Effector memory CD4-positive, alpha-beta T cell (primary cell): ENCODE measurements at regions not wholly inside any gene's neighbourhood (a gene's known extent, or its start where the extent isn't known, plus 50 kb on each side); places are given as distances from the start of the nearest gene placed in this dataset.

Source experiments
- DNase-seq, 3 donors: peaks; one replicate each; pipeline ENCODE4 v3.0.0-alpha.2; 2020
- H3K27ac ChIP-seq: 2 replicates; pipeline ENCODE4 v1.7.0; 2013; ENCODE audit warnings: mild to moderate bottlenecking, low read length, moderate library complexity; ENCODE audit not compliant: insufficient read depth, poor library complexity, severe bottlenecking
- H3K27me3 ChIP-seq: replicated peaks from 2 replicates; pipeline ENCODE4 v1.7.0; 2013; ENCODE audit warnings: mild to moderate bottlenecking, low read length; ENCODE audit not compliant: insufficient read depth, control insufficient read depth, poor library complexity, severe bottlenecking
- H3K36me3 ChIP-seq: 2 replicates; pipeline ENCODE4 v1.7.0; 2013; ENCODE audit warnings: mild to moderate bottlenecking, low read length, moderate library complexity; ENCODE audit not compliant: control insufficient read depth, insufficient read depth
- H3K4me1 ChIP-seq: 2 replicates; pipeline ENCODE4 v1.7.0; 2013; ENCODE audit warnings: low read length, mild to moderate bottlenecking; ENCODE audit not compliant: control insufficient read depth, insufficient read depth, poor library complexity, severe bottlenecking
- H3K4me3 ChIP-seq: 2 replicates; pipeline ENCODE4 v1.7.0; 2013; ENCODE audit warnings: low read length, low read depth, mild to moderate bottlenecking; ENCODE audit not compliant: insufficient read depth, poor library complexity, severe bottlenecking
- H3K9me3 ChIP-seq: 2 replicates; pipeline ENCODE4 v1.7.0; 2013; ENCODE audit warnings: mild to moderate bottlenecking, low read length, moderate library complexity; ENCODE audit not compliant: control insufficient read depth

DNA sequence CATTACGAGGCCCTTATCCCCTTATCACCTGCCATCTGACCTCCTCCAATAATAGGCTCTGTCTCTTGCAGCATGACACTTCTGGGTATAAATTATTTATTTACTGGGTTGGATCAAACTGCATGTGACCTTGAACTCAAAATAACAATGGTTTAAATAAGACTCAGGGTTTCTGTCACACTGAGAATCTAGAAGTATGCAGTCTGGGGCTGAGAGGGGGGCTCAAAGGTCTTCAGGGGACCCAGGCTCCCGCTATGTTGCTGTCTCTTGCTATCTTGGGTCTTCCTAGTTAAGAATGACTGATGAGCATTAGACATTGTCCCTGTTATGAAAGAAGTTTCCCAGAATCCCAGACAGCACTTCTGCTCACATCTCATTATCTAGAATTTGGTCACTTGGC lies 133.5 kb downstream of the URB2 start:
- no peaks in the 10 kb centered on the region for H3K36me3 ChIP-seq
- no peak for DNase-seq
- no peaks in the 10 kb centered on the region for H3K9me3 ChIP-seq
- peaks cover 2% of the 10 kb centered on the region for H3K27me3 ChIP-seq
- no peak overlapping the region for H3K4me3 ChIP-seq
- H3K27ac ChIP-seq: no peak overlapping the region
- no peaks in the 10 kb centered on the region for H3K4me1 ChIP-seq

DNA sequence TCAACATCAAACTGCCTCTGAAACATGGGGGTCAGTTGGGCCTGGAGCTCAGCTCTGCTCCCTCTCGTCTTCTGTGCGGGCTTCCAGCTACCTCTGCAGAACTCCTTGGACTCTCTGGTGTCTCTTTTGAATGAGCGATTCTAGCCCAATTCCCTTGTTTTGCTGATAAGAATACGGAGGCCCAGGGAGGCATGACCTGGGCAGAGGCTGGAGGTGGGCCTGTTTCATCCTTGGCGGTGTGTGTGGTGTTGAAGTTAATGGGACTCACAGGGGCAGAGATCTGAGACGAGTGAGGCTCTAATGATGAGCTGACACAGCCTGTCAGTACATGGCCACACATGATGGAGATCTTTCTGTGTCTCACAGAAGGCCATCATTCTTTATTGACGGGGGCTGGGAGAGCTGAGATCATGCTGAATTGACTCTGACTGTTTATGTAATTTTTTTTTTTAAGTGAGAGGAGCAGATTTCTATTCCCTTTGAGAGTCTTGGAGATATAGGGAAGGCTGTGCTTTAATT lies 134.5 kb downstream of the URB2 start:
- Histone ChIP-seq H3K36me3 (no peaks in the 10 kb centered on the region), H3K4me3 (no peak overlapping the region), H3K27ac (no peak overlapping the region), H3K4me1 (no peaks in the 10 kb centered on the region), H3K27me3 (peaks cover 2% of the 10 kb centered on the region), H3K9me3 (no peaks in the 10 kb centered on the region)
- DNase-seq: no peak

DNA sequence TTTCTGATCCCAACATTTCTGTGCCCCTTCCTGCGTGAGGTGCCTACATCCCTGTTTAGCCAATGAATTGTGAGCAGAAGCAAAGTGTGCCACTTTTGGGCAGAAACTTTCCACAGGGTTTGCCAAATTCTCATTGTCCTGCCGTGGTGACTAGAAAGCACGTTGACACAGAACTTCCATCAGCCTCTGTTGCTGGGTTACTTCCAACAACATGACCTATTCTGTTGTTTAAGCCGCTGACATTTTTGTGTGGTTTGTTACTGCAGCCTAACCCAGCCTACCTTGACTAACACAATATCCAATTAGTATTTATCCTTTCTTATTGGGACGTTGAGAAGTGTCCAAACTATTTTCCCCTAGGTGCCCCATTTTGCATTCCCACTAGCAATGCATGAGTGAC lies 136.8 kb downstream of the URB2 start:
- no peak for DNase-seq
- Histone ChIP-seq H3K4me1 (no peaks in the 10 kb centered on the region), H3K27me3 (peaks cover 2% of the 10 kb centered on the region), H3K36me3 (no peaks in the 10 kb centered on the region), H3K4me3 (no peak overlapping the region), H3K9me3 (no peaks in the 10 kb centered on the region), H3K27ac (no peak overlapping the region)

DNA sequence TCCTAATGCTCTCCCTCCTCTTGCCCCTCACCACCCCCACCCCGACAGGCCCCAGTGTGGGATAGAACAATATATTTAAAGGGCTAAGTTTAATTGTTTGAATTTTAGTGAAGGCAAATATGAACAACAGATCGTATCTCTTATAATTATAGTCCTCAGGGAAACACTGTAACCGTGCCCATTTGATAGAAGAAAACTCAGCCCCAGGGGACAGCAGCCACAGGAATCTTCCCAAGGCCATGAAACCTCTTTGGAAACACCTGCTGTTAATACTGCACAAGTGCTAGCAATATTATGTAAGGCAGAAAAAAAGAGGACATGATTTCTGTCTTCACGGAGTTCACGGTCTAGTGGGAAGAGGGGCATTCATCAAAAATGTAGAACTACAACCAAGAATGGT lies 142.2 kb downstream of the URB2 start:
- H3K36me3 ChIP-seq: no peaks in the 10 kb centered on the region
- H3K4me1 ChIP-seq: no peaks in the 10 kb centered on the region
- DNase-seq: no peak
- no peaks in the 10 kb centered on the region for H3K9me3 ChIP-seq
- H3K27ac ChIP-seq: no peak overlapping the region
- H3K27me3 ChIP-seq: no peaks in the 10 kb centered on the region
- H3K4me3 ChIP-seq: no peak overlapping the region

DNA sequence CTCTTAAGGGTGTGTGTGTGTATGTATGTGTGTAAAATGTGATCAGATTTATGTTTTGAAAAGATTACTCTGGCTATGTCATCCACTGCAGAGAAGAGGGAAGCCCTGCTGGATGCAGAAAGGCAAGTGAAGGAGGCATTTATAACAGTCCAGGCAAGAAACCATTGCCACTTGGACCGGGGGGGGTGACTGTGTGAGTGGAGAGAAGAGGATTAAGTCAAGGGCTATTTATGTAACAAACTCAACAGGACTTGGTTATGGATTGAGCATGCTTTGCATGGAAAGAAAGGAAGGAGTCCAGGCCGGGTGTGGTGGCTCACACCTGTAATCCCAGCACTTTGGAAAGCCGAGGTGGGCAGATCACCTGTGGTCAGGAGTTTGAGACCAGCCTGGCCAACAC lies 143.0 kb downstream of the URB2 start:
- no peaks in the 10 kb centered on the region for H3K36me3 ChIP-seq
- no peak for DNase-seq
- H3K27me3 ChIP-seq: no peaks in the 10 kb centered on the region
- H3K9me3 ChIP-seq: no peaks in the 10 kb centered on the region
- no peak overlapping the region for H3K4me3 ChIP-seq
- H3K4me1 ChIP-seq: no peaks in the 10 kb centered on the region
- no peak overlapping the region for H3K27ac ChIP-seq

DNA sequence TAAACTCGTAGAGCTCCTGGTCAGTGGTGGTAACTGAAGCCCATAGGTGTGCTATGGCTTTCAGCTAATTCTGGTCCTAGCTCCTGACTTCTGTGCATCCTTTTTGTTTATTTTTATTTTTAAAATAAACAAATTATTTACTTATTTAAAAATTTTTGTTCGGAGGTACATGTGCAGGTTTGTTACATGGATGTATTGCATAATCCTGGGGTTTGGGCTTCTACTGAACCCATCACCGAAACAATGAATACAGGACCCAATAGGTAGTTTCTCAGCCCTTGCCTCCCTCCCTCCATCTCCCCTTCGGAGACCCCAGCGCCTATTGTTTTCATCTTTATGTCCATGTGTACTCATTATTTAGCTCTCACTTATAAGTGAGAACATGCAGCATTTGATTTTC lies 143.8 kb downstream of the URB2 start:
- Histone ChIP-seq H3K4me1 (no peaks in the 10 kb centered on the region), H3K4me3 (no peak overlapping the region), H3K27me3 (no peaks in the 10 kb centered on the region), H3K36me3 (no peaks in the 10 kb centered on the region), H3K9me3 (no peaks in the 10 kb centered on the region), H3K27ac (no peak overlapping the region)
- no peak for DNase-seq

DNA sequence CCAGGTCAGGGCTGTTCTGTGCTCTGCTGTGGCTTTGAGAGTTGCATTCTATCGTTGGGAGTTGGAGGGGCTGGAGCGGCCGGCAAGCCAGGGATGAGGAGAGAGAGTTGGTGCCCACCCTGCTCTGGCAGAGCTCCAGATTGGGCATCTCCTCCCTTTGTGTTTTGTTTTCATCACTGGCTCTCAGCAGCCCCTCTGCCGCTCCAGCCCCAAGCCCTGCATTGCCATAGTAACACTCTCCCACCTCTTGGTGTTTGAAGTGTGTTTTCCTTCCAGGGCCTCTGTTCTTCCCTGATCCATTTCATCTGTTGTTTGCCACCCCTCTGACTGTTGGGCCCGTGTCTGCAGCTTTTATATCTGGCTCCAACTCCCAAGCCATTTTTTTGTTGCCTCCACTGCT lies 152.7 kb downstream of the URB2 start:
- DNase-seq: no peak
- Histone ChIP-seq H3K9me3 (no peaks in the 10 kb centered on the region), H3K27me3 (no peaks in the 10 kb centered on the region), H3K36me3 (no peaks in the 10 kb centered on the region), H3K4me1 (no peaks in the 10 kb centered on the region), H3K4me3 (no peak overlapping the region), H3K27ac (no peak overlapping the region)

DNA sequence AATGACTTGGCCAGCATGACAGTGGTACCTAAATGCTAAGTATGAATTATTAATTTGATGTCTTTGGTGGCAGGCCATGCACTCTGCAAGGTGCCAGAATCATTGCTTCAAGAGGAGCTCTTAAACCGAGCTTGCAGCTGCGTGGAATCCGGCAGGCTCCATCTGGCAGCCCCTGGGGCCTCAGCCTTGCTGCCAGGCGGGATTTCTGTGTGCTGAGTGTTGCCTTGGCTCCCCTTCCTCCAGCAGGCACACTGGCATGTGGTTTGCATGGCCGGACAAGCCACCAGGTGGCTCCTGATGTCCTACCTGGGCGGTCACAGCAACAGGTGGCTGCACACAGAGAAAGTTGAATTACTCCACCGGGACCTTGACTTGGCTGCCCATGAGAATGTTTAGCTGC lies 155.4 kb downstream of the URB2 start:
- Histone ChIP-seq H3K9me3 (no peaks in the 10 kb centered on the region), H3K4me3 (no peak overlapping the region), H3K4me1 (no peaks in the 10 kb centered on the region), H3K36me3 (no peaks in the 10 kb centered on the region), H3K27me3 (no peaks in the 10 kb centered on the region), H3K27ac (no peak overlapping the region)
- no peak for DNase-seq

DNA sequence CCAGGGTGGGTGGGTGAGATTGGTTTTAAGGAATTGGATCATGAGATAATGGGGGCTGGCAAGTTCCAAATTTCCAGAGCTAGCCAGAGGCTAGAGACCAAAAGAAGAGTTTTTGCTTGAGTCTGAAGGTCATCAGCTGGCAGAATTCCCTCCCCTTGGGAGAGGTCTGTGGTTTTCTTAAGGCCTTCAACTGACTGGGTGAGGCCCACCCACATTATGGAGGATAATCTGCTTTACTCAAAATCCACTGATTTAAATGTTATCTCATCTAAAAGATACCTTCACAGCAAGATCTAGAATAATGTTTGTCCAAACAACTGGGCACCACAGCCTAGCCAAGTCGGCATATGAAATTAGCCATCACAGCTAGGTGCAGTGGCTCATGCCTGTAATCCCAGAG lies 156.4 kb downstream of the URB2 start:
- no peaks in the 10 kb centered on the region for H3K27me3 ChIP-seq
- no peak for DNase-seq
- no peak overlapping the region for H3K4me3 ChIP-seq
- H3K4me1 ChIP-seq: no peaks in the 10 kb centered on the region
- H3K27ac ChIP-seq: no peak overlapping the region
- H3K9me3 ChIP-seq: no peaks in the 10 kb centered on the region
- H3K36me3 ChIP-seq: no peaks in the 10 kb centered on the region

DNA sequence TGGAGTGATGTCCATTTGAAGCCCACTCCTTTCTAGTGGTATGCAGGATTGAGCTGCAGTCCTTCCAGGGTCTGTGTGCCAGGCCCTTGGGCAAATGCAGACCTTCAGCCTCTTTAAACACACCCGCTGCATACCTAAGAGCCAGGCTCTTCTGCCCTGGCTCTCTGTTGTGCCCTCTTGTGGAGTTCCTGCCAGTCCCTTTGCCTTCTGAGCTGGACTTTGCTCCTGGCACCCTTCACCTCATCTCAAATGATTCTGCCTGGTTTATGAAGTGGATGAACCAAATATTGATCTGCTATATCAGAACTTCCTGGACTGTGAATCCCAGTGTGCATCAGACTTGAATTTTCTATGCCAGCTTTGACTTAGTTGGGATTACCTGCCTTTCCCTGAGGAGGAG lies 158.8 kb downstream of the URB2 start:
- H3K36me3 ChIP-seq: no peaks in the 10 kb centered on the region
- H3K27ac ChIP-seq: no peak overlapping the region
- H3K4me1 ChIP-seq: no peaks in the 10 kb centered on the region
- no peak overlapping the region for H3K4me3 ChIP-seq
- H3K27me3 ChIP-seq: no peaks in the 10 kb centered on the region
- no peak for DNase-seq
- H3K9me3 ChIP-seq: no peaks in the 10 kb centered on the region
